ENCODE measurements at regions not wholly inside any gene's neighbourhood (a gene's known extent, or its start where the extent isn't known, plus 50 kb on each side); places are given as distances from the start of the nearest gene placed in this dataset.
"Not testable (repeated sequence)": the region's sequence is repeated elsewhere in the genome, so short reads cannot be mapped to it uniquely, and the experiment has no call there.

DNA sequence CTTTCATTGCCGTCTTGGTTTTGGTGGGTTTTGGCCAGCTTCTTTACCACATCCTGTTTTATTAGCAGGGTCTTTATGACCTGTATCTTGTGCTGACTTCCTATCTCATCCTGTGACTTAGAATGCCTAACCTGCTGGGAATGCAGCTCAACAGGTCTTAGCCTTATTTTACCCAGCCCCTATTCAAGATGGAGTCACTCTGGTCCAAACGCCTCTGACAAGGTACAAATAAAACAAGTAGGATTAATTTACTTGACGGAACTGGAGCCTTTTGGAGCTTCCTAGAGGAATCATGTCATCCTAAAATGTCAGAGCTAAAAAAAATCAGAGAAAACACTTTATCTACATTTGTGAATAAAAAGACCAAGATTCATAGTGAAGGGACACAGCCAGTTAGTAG is 66.2 kb upstream of the ATXN3L start:
- Mint-ChIP-seq H3K36me3 (no peaks in the 10 kb centered on the region), H3K27ac (no peak overlapping the region), H3K4me3 (no peak overlapping the region), H3K4me1 (peaks cover 0 to 8% (median 0%) of the 10 kb centered on the region in 3 donors), H3K9me3 (peaks cover 0 to 3% (median 0%) of the 10 kb centered on the region in 3 donors), H3K27me3 (peaks cover 0 to 35% of the 10 kb centered on the region in 2 donors)
- DNase-seq: no peak
- no peaks in the 10 kb centered on the region for H3K36me3 ChIP-seq (ENCODE audit: control insufficient read depth in 2 of 2, extremely low read depth in 1 of 2, insufficient read depth in 1 of 2, low read length in 1 of 2)
- CTCF ChIA-PET: interaction anchor here in 1 of 2 donors (0.6 kb wide), 1 partner anchor 456 kb away, joined by 3 read pairs; no protein-coding TSS in a partner anchor
- no CpG with 5 or more reads among the region's 3 CpGs for WGBS (ENCODE audit: insufficient coverage)
- no peak overlapping the region for H3K27ac ChIP-seq (ENCODE audit: low read length)
- H3K4me3 ChIP-seq (ENCODE audit: control insufficient read depth in 1 of 2, extremely low read depth in 1 of 2, low read length in 1 of 2): no peak overlapping the region
- POLR2A ChIA-PET: interaction anchor here in 1 of 2 donors (0.6 kb wide), 1 partner anchor 37 kb away, joined by 3 read pairs; no protein-coding TSS in a partner anchor
- no peak for ATAC-seq (replicated peaks in 1 of 4)
- H3K4me1 ChIP-seq (ENCODE audit: control insufficient read depth in 1 of 2, extremely low read depth in 1 of 2, insufficient read depth in 2 of 2, low read length in 2 of 2): no peaks in the 10 kb centered on the region
- no peaks in the 10 kb centered on the region for H3K27me3 ChIP-seq (replicated peaks in 1 of 2; ENCODE audit: control insufficient read depth in 2 of 2, extremely low read depth in 1 of 2, insufficient read depth in 2 of 2, low read length in 1 of 2)
- H3K9me3 ChIP-seq: no peaks in the 10 kb centered on the region

GRCh38 chrX:13383907-13384306 is 64.1 kb upstream of the ATXN3L start:
- POLR2A ChIA-PET: no interaction called here
- CTCF ChIA-PET: no interaction called here
- no peak overlapping the region for H3K4me3 Mint-ChIP-seq
- no peaks in the 10 kb centered on the region for H3K36me3 Mint-ChIP-seq
- no peak overlapping the region for H3K27ac Mint-ChIP-seq
- H3K36me3 ChIP-seq (ENCODE audit: control insufficient read depth in 2 of 2, extremely low read depth in 1 of 2, insufficient read depth in 1 of 2, low read length in 1 of 2): no peaks in the 10 kb centered on the region
- H3K27me3 Mint-ChIP-seq: peaks cover 0 to 26% of the 10 kb centered on the region in 2 donors
- no peaks in the 10 kb centered on the region for H3K4me1 ChIP-seq (ENCODE audit: control insufficient read depth in 1 of 2, extremely low read depth in 1 of 2, insufficient read depth in 2 of 2, low read length in 2 of 2)
- no peak overlapping the region for H3K27ac ChIP-seq (ENCODE audit: low read length)
- peaks cover 0 to 8% (median 0%) of the 10 kb centered on the region in 3 donors for H3K4me1 Mint-ChIP-seq
- no peak for DNase-seq
- H3K9me3 Mint-ChIP-seq: no peaks in the 10 kb centered on the region
- 88% methylated on average over 3 of the region's 5 CpGs for WGBS (ENCODE audit: insufficient coverage)
- H3K4me3 ChIP-seq (ENCODE audit: control insufficient read depth in 1 of 2, extremely low read depth in 1 of 2, low read length in 1 of 2): no peak overlapping the region
- ATAC-seq (replicated peaks in 1 of 4): no peak
- no peaks in the 10 kb centered on the region for H3K27me3 ChIP-seq (replicated peaks in 1 of 2; ENCODE audit: control insufficient read depth in 2 of 2, extremely low read depth in 1 of 2, insufficient read depth in 2 of 2, low read length in 1 of 2)
- H3K9me3 ChIP-seq: no peaks in the 10 kb centered on the region

DNA sequence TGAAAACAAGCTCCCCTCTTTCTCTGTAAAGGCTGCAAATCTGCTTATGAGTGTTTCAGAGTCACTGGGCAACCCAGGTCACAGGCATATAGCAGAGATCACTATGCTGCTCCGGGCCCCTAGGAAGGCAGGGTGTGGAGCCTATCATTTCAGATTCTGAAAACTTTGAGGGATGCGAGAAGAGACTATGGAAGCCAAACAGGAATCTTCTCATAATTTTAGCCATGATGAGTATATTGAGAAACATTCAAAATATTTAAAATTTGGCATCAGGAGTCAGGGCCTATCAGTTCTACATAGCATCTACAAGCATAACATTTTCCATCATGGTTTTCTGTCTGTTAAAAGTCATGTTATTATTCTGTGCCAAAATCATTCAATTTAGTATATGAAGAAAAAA is 61.7 kb upstream of the ATXN3L start:
- CTCF ChIA-PET: no interaction called here
- Histone ChIP-seq H3K4me3 (ENCODE audit: control insufficient read depth in 1 of 2, extremely low read depth in 1 of 2, low read length in 1 of 2) (no peak overlapping the region), H3K27ac (ENCODE audit: low read length) (no peak overlapping the region), H3K9me3 (no peaks in the 10 kb centered on the region), H3K4me1 (ENCODE audit: control insufficient read depth in 1 of 2, extremely low read depth in 1 of 2, insufficient read depth in 2 of 2, low read length in 2 of 2) (no peaks in the 10 kb centered on the region), H3K27me3 (replicated peaks in 1 of 2; ENCODE audit: control insufficient read depth in 2 of 2, extremely low read depth in 1 of 2, insufficient read depth in 2 of 2, low read length in 1 of 2) (no peaks in the 10 kb centered on the region), H3K36me3 (ENCODE audit: control insufficient read depth in 2 of 2, extremely low read depth in 1 of 2, insufficient read depth in 1 of 2, low read length in 1 of 2) (no peaks in the 10 kb centered on the region)
- H3K4me3 Mint-ChIP-seq: no peak overlapping the region
- H3K4me1 Mint-ChIP-seq: no peaks in the 10 kb centered on the region
- no peak overlapping the region for H3K27ac Mint-ChIP-seq
- H3K9me3 Mint-ChIP-seq: no peaks in the 10 kb centered on the region
- H3K27me3 Mint-ChIP-seq: peaks cover 0 to 20% of the 10 kb centered on the region in 2 donors
- WGBS (ENCODE audit: insufficient coverage): no CpG with 5 or more reads among the region's 2 CpGs
- H3K36me3 Mint-ChIP-seq: no peaks in the 10 kb centered on the region
- POLR2A ChIA-PET: no interaction called here
- DNase-seq (no peak), ATAC-seq (replicated peaks in 1 of 4) (no peak)

DNA sequence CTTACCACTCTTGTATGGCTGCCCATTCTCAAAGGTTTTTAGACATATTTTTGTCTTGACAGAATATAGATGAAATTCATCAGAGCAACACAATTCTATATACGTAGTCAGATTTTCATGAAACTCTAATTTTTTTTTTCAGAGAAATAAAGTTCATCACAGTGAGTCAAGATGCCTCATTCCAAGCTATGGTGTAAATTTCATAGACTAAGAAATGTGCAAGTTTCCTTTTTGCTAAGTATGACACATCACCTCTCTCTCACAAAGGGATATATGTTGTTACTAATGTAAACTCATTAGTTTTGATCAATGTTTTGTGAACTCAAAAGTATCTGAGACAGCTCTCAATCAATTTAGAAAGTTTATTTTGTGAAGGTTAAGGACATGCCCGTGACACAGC is 60.4 kb upstream of the ATXN3L start:
- H3K36me3 ChIP-seq (ENCODE audit: control insufficient read depth in 2 of 2, extremely low read depth in 1 of 2, insufficient read depth in 1 of 2, low read length in 1 of 2): no peaks in the 10 kb centered on the region
- Mint-ChIP-seq H3K27me3 (peaks cover 0 to 20% of the 10 kb centered on the region in 2 donors), H3K4me3 (no peak overlapping the region), H3K4me1 (no peaks in the 10 kb centered on the region), H3K36me3 (no peaks in the 10 kb centered on the region), H3K9me3 (no peaks in the 10 kb centered on the region), H3K27ac (no peak overlapping the region)
- ATAC-seq (replicated peaks in 1 of 4): no peak
- POLR2A ChIA-PET: no interaction called here
- H3K27ac ChIP-seq (ENCODE audit: low read length): no peak overlapping the region
- no peak overlapping the region for H3K4me3 ChIP-seq (ENCODE audit: control insufficient read depth in 1 of 2, extremely low read depth in 1 of 2, low read length in 1 of 2)
- DNase-seq: no peak
- H3K4me1 ChIP-seq (ENCODE audit: control insufficient read depth in 1 of 2, extremely low read depth in 1 of 2, insufficient read depth in 2 of 2, low read length in 2 of 2): no peaks in the 10 kb centered on the region
- H3K9me3 ChIP-seq: no peaks in the 10 kb centered on the region
- CTCF ChIA-PET: interaction anchor here (0.6 kb wide), 2 partner anchors 376 to 609 kb away, joined by 7 read pairs; no protein-coding TSS in a partner anchor
- H3K27me3 ChIP-seq (replicated peaks in 1 of 2; ENCODE audit: control insufficient read depth in 2 of 2, extremely low read depth in 1 of 2, insufficient read depth in 2 of 2, low read length in 1 of 2): no peaks in the 10 kb centered on the region
- WGBS (ENCODE audit: insufficient coverage): no CpG with 5 or more reads among the region's 2 CpGs

- H3K4me3 ChIP-seq (ENCODE audit: control insufficient read depth in 1 of 2, extremely low read depth in 1 of 2, low read length in 1 of 2); H3K9me3 Mint-ChIP-seq; H3K4me3 Mint-ChIP-seq; H3K36me3 ChIP-seq (ENCODE audit: control insufficient read depth in 2 of 2, extremely low read depth in 1 of 2, insufficient read depth in 1 of 2, low read length in 1 of 2); H3K4me1 Mint-ChIP-seq; H3K27ac Mint-ChIP-seq; POLR2A ChIA-PET; H3K36me3 Mint-ChIP-seq; H3K27me3 ChIP-seq (replicated peaks in 1 of 2; ENCODE audit: control insufficient read depth in 2 of 2, extremely low read depth in 1 of 2, insufficient read depth in 2 of 2, low read length in 1 of 2); CTCF ChIA-PET; H3K4me1 ChIP-seq (ENCODE audit: control insufficient read depth in 1 of 2, extremely low read depth in 1 of 2, insufficient read depth in 2 of 2, low read length in 2 of 2); H3K27ac ChIP-seq (ENCODE audit: low read length); H3K9me3 ChIP-seq: not testable (repeated sequence)
- ATAC-seq (replicated peaks in 1 of 4) (peak in 2 of 4 experiments; percentile 42 to 72), DNase-seq (peak in 3 of 35 experiments; percentile 0 to 7 (median 1))
- 98% methylated on average over 16 of the region's 60 CpGs for whole genome bisulfite sequencing (ENCODE audit: insufficient coverage)
- peaks cover 0 to 30% of the 10 kb centered on the region in 2 donors for H3K27me3 Mint-ChIP-seq
Measured at GRCh38 chrX:13378562-13379518, 59.0 kb upstream of the ATXN3L start.

- H3K27me3 Mint-ChIP-seq: peaks cover 0 to 31% of the 10 kb centered on the region in 2 donors
- CTCF ChIA-PET: no interaction called here
- ATAC-seq (replicated peaks in 1 of 4): no peak
Measured at GRCh38 chrX:13377550-13377934, 57.7 kb upstream of the ATXN3L start.

More at GRCh38 chrX:13377550-13377934, 57.7 kb upstream of the ATXN3L start:
- no peaks in the 10 kb centered on the region for H3K9me3 ChIP-seq
- no peaks in the 10 kb centered on the region for H3K9me3 Mint-ChIP-seq
- no peaks in the 10 kb centered on the region for H3K36me3 Mint-ChIP-seq
- WGBS (ENCODE audit: insufficient coverage): 93% methylated on average over 3 of the region's 7 CpGs
- no peaks in the 10 kb centered on the region for H3K27me3 ChIP-seq (replicated peaks in 1 of 2; ENCODE audit: control insufficient read depth in 2 of 2, extremely low read depth in 1 of 2, insufficient read depth in 2 of 2, low read length in 1 of 2)
- no peak overlapping the region for H3K27ac ChIP-seq (ENCODE audit: low read length)
- H3K27ac Mint-ChIP-seq: no peak overlapping the region
- POLR2A ChIA-PET: no interaction called here
- no peak overlapping the region for H3K4me3 Mint-ChIP-seq
- H3K36me3 ChIP-seq (ENCODE audit: control insufficient read depth in 2 of 2, extremely low read depth in 1 of 2, insufficient read depth in 1 of 2, low read length in 1 of 2): no peaks in the 10 kb centered on the region
- peaks cover 0 to 2% (median 0%) of the 10 kb centered on the region in 3 donors for H3K4me1 Mint-ChIP-seq
- H3K4me1 ChIP-seq (ENCODE audit: control insufficient read depth in 1 of 2, extremely low read depth in 1 of 2, insufficient read depth in 2 of 2, low read length in 2 of 2): no peaks in the 10 kb centered on the region
- no peak overlapping the region for H3K4me3 ChIP-seq (ENCODE audit: control insufficient read depth in 1 of 2, extremely low read depth in 1 of 2, low read length in 1 of 2)
- no peak for DNase-seq
